Hepatocyte (in vitro differentiated cells): ENCODE measurements at regions not wholly inside any gene's neighbourhood (a gene's known extent, or its start where the extent isn't known, plus 50 kb on each side); places are given as distances from the start of the nearest gene placed in this dataset.

Source experiments
- CTCF ChIP-seq: fragments of 200-600 bp; sonication (generic); IDR thresholded peaks from 2 replicates; pipeline ENCODE4 v1.5.1; 2016; ENCODE audit warnings: antibody characterized with exemption, mild to moderate bottlenecking; ENCODE audit not compliant: poor library complexity
- EZH2 ChIP-seq: fragments of 200-600 bp; sonication (generic); IDR thresholded peaks from 2 replicates; pipeline ENCODE4 v1.6.1; 2016; ENCODE audit warnings: antibody characterized with exemption, mild to moderate bottlenecking, borderline replicate concordance
- EZH2phosphoT487 ChIP-seq: fragments of 200-600 bp; sonication (generic); IDR thresholded peaks from one replicate; pipeline ENCODE4 v1.6.1; 2018; ENCODE audit warnings: antibody characterized with exemption, mild to moderate bottlenecking, low read depth, moderate library complexity; ENCODE audit not compliant: unreplicated experiment, severe bottlenecking

- no peak for TF ChIP-seq CTCF
- no peak for TF ChIP-seq EZH2
- no peak for TF ChIP-seq EZH2phosphoT487
These were observed 390.2 kb upstream of the USP9Y start for GRCh38 chrY:12310832-12311231.
